Neuronal stem cell (in vitro differentiated cells): ENCODE measurements at regions not wholly inside any gene's neighbourhood (a gene's known extent, or its start where the extent isn't known, plus 50 kb on each side); places are given as distances from the start of the nearest gene placed in this dataset.

Source experiments
- DNase-seq: peaks from one replicate; pipeline ENCODE4 v3.0.0-alpha.2; 2013; ENCODE audit warnings: low spot score
- H2AFZ ChIP-seq: one replicate; pipeline ENCODE4 v1.6.1; 2013; ENCODE audit warnings: mild to moderate bottlenecking, low read length, inconsistent platforms
- H2AK5ac ChIP-seq: 2 replicates; pipeline ENCODE4 v1.6.1; 2013; ENCODE audit warnings: low read depth, mild to moderate bottlenecking, inconsistent platforms, low read length, moderate library complexity, mixed read lengths
- H2BK120ac ChIP-seq: 2 replicates; pipeline ENCODE4 v1.6.1; 2013; ENCODE audit warnings: low read depth, mild to moderate bottlenecking, inconsistent platforms, low read length, moderate library complexity, mixed read lengths
- H2BK12ac ChIP-seq: one replicate; pipeline ENCODE4 v1.6.1; 2013; ENCODE audit warnings: low read length, inconsistent platforms
- H2BK15ac ChIP-seq: 2 replicates; pipeline ENCODE4 v1.6.1; 2013; ENCODE audit warnings: mild to moderate bottlenecking, low read length, inconsistent platforms, mixed read lengths
- H2BK5ac ChIP-seq: one replicate; pipeline ENCODE4 v1.6.1; 2013; ENCODE audit warnings: inconsistent platforms, mild to moderate bottlenecking, low read length, moderate library complexity
- H3K14ac ChIP-seq: one replicate; pipeline ENCODE4 v1.6.1; 2013; ENCODE audit warnings: low read length, inconsistent platforms
- H3K18ac ChIP-seq: 2 replicates; pipeline ENCODE4 v1.6.1; 2013; ENCODE audit warnings: low read length, inconsistent platforms
- H3K23ac ChIP-seq: 2 replicates; pipeline ENCODE4 v1.6.1; 2013; ENCODE audit warnings: low read depth, mild to moderate bottlenecking, mixed read lengths, low read length, inconsistent platforms; ENCODE audit not compliant: poor library complexity
- H3K27ac ChIP-seq: replicated peaks from 3 replicates; pipeline ENCODE4 v1.5.1; 2013; ENCODE audit warnings: low read length, inconsistent platforms
- H3K27me3 ChIP-seq, 3 experiments: 2 replicates each; pipeline ENCODE4 v1.6.1; 2013; ENCODE audit warnings: low read length in 3 of 3, mild to moderate bottlenecking in 2 of 3, inconsistent platforms in 1 of 3, low read depth in 1 of 3, mixed read lengths in 1 of 3, moderate library complexity in 1 of 3; ENCODE audit not compliant: control insufficient read depth in 3 of 3, insufficient read depth in 3 of 3
- H3K36me3 ChIP-seq, 2 donors: replicated peaks in 1 of 2; 2 replicates each; pipeline ENCODE4 v1.6.1; 2013; ENCODE audit warnings: low read length in 2 of 2; ENCODE audit not compliant: control insufficient read depth in 2 of 2, insufficient read depth in 2 of 2
- H3K4ac ChIP-seq: 2 replicates; pipeline ENCODE4 v1.6.1; 2013; ENCODE audit warnings: inconsistent platforms, mild to moderate bottlenecking, low read length, moderate library complexity
- H3K4me1 ChIP-seq, 2 donors: 1 replicate in 1 of 2; 2 replicates in 1 of 2; pipeline ENCODE4 v1.6.1; 2013; ENCODE audit warnings: low read length in 2 of 2, low read depth in 1 of 2; ENCODE audit not compliant: control insufficient read depth in 2 of 2, insufficient read depth in 1 of 2
- H3K4me2 ChIP-seq: one replicate; pipeline ENCODE4 v1.6.1; 2013; ENCODE audit warnings: mild to moderate bottlenecking, low read length, inconsistent platforms; ENCODE audit not compliant: insufficient read depth, poor library complexity, severe bottlenecking
- H3K4me3 ChIP-seq, 2 donors: 2 replicates each; pipeline ENCODE4 v1.5.1; 2013; ENCODE audit warnings: low read length in 2 of 2, mild to moderate bottlenecking in 2 of 2, inconsistent platforms in 1 of 2, moderate library complexity in 1 of 2
- H3K79me1 ChIP-seq: one replicate; pipeline ENCODE4 v1.6.1; 2013; ENCODE audit warnings: low read depth, mild to moderate bottlenecking, inconsistent platforms, low read length, moderate library complexity
- H3K9ac ChIP-seq: one replicate; pipeline ENCODE4 v1.6.1; 2013; ENCODE audit warnings: mild to moderate bottlenecking, low read depth, low read length, inconsistent platforms; ENCODE audit not compliant: poor library complexity
- H3K9me3 ChIP-seq, 2 donors: replicated peaks in 1 of 2; 2 replicates each; pipeline versions ENCODE3 to v1.6.1; 2013; ENCODE audit warnings: low read length in 2 of 2, mild to moderate bottlenecking in 2 of 2, inconsistent platforms in 1 of 2, low read depth in 1 of 2, mixed read lengths in 1 of 2, moderate library complexity in 1 of 2; ENCODE audit not compliant: control insufficient read depth in 2 of 2, insufficient read depth in 1 of 2
- H4K8ac ChIP-seq: one replicate; pipeline ENCODE4 v1.6.1; 2013; ENCODE audit warnings: low read depth, mild to moderate bottlenecking, inconsistent platforms, low read length, moderate library complexity
- H4K91ac ChIP-seq: one replicate; pipeline ENCODE4 v1.6.1; 2013; ENCODE audit warnings: low read length, low read depth, mild to moderate bottlenecking, inconsistent platforms; ENCODE audit not compliant: poor library complexity
- WGBS, 2 donors: extraction: QIAGEN DNeasy Blood & Tissue Kit; methylation state at CpG; one replicate each; pipeline ENCODE4 v1.1.7; 2013; ENCODE audit warnings: missing lambda C conversion rate in 2 of 2, mixed read lengths in 1 of 2; ENCODE audit not compliant: insufficient read length in 2 of 2, insufficient replicate concordance in 1 of 2; ENCODE audit errors: extremely low coverage in 2 of 2; 5-methylcytosine and 5-hydroxymethylcytosine counted together

DNA sequence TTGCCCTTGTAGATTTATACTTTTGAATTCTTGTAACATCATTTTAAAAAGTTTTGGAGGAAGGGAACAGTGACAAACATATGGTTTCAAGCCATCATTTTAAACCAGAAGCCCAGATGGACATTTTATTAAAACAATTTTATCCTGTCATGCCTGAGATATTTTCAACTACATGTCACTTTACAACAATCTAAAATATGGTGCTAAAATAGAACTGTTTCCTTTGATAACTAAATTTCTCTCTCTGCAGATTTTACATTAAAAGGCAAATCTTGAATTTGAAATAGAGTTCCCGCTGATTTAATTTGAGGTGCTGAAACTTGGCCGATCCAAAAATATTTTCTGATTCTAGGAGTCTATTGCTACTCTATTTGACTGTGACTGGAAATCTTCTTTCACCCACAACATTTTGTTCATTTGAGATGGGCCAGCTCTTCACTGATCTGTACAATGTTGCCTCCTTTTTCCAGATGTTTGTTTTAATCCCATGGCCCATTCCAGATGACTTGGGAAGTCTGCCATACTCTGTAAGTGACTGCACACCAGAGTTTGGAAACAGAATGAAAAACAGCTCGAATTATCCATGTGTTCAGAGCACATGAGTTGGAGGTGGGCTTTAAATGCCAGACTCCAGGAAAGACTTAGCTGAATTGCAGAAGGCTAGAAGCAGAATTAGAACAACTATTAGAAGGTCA lies 402.5 kb downstream of the TMEM135 start:
- H3K4me1 ChIP-seq, result no peaks in the 10 kb centered on the region

DNA sequence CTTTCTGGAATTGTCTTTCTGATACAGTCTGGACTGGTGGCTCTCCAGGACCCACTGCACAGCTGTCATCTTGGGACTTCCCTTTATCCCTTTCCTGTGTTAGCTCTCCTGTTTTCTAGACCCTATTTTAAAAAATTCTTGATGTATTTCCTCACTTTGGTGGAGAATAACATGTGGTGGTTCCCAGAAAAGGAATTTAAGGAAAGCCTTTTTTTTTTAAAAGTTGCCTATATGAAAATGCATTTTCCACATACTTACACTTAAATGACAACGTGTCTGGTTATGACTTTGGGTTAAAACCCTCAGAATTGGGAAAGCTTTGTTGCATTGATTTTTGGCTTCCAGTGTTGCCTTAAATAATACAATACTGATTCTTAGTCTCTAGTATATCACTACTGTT lies 400.7 kb downstream of the TMEM135 start:
- Histone ChIP-seq H2BK12ac (no peak overlapping the region), H3K4ac (no peak overlapping the region), H2BK15ac (no peak overlapping the region), H3K18ac (no peak overlapping the region), H3K9ac (no peak overlapping the region), H3K23ac (no peak overlapping the region), H3K4me3 (no peak overlapping the region), H3K14ac (no peak overlapping the region), H3K36me3 (no peaks in the 10 kb centered on the region), H2AK5ac (no peak overlapping the region), H4K91ac (no peak overlapping the region), H4K8ac (no peak overlapping the region), H2BK120ac (no peak overlapping the region), H3K27ac (no peak overlapping the region), H2BK5ac (no peak overlapping the region), H3K4me1 (no peaks in the 10 kb centered on the region), H2AFZ (no peak overlapping the region), H3K27me3 (no peaks in the 10 kb centered on the region), H3K79me1 (no peaks in the 10 kb centered on the region), H3K4me2 (no peak overlapping the region), H3K9me3 (no peaks in the 10 kb centered on the region)
- no CpG with 5 or more reads among the region's 1 CpG for WGBS, 2 donors
- no peak for DNase-seq

More for the DNA sequence above, 402.5 kb downstream of the TMEM135 start:
- Histone ChIP-seq H3K4me3 (no peak overlapping the region), H3K4ac (no peak overlapping the region), H2AK5ac (no peak overlapping the region), H2AFZ (no peak overlapping the region), H3K9me3 (no peaks in the 10 kb centered on the region), H3K18ac (no peak overlapping the region), H3K79me1 (no peaks in the 10 kb centered on the region), H3K4me2 (no peak overlapping the region), H3K27ac (no peak overlapping the region), H2BK120ac (no peak overlapping the region), H4K8ac (no peak overlapping the region), H3K36me3 (no peaks in the 10 kb centered on the region), H4K91ac (no peak overlapping the region), H2BK12ac (no peak overlapping the region), H3K27me3 (no peaks in the 10 kb centered on the region), H3K9ac (no peak overlapping the region), H2BK5ac (no peak overlapping the region), H3K23ac (no peak overlapping the region), H2BK15ac (no peak overlapping the region), H3K14ac (no peak overlapping the region)
- WGBS, 2 donors, result no CpG with 5 or more reads among the region's 3 CpGs
- no peak for DNase-seq

DNA sequence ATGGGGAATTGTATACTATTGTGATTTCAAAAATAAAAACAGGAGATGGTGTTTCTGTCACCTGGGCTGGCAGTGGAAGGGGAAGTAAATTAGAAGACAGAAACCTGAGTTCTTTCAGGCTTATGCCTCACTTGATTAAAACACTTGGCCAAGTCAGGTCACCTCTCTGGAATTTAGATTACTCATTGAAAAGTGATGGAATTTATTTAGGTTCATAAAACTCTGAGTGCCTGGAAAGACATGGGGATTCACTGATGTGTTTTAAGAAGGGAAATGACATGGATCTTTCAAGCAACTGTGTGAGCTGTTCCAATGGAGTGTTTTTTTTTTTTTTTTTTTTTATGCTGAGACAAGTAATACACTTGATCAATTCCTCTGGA lies 400.1 kb downstream of the TMEM135 start:
- H2BK15ac ChIP-seq, result no peak overlapping the region
- no peaks in the 10 kb centered on the region for H3K9me3 ChIP-seq
- no peak overlapping the region for H2BK12ac ChIP-seq
- peaks cover 0 to 2% of the 10 kb centered on the region in 2 donors for H3K4me1 ChIP-seq
- no peak overlapping the region for H3K4me2 ChIP-seq
- no peak overlapping the region for H3K27ac ChIP-seq
- H3K23ac ChIP-seq, result no peak overlapping the region
- H3K27me3 ChIP-seq, result no peaks in the 10 kb centered on the region
- H2BK120ac ChIP-seq, result no peak overlapping the region
- H2AFZ ChIP-seq, result no peak overlapping the region
- H3K4me3 ChIP-seq, result no peak overlapping the region
- H3K14ac ChIP-seq, result no peak overlapping the region
- H2AK5ac ChIP-seq, result no peak overlapping the region
- no peak overlapping the region for H3K18ac ChIP-seq
- no peak for DNase-seq
- H3K79me1 ChIP-seq, result no peaks in the 10 kb centered on the region
- H4K91ac ChIP-seq, result no peak overlapping the region
- H3K36me3 ChIP-seq, result no peaks in the 10 kb centered on the region
- H4K8ac ChIP-seq, result no peak overlapping the region
- no peak overlapping the region for H3K9ac ChIP-seq
- H3K4ac ChIP-seq, result no peak overlapping the region
- no peak overlapping the region for H2BK5ac ChIP-seq

DNA sequence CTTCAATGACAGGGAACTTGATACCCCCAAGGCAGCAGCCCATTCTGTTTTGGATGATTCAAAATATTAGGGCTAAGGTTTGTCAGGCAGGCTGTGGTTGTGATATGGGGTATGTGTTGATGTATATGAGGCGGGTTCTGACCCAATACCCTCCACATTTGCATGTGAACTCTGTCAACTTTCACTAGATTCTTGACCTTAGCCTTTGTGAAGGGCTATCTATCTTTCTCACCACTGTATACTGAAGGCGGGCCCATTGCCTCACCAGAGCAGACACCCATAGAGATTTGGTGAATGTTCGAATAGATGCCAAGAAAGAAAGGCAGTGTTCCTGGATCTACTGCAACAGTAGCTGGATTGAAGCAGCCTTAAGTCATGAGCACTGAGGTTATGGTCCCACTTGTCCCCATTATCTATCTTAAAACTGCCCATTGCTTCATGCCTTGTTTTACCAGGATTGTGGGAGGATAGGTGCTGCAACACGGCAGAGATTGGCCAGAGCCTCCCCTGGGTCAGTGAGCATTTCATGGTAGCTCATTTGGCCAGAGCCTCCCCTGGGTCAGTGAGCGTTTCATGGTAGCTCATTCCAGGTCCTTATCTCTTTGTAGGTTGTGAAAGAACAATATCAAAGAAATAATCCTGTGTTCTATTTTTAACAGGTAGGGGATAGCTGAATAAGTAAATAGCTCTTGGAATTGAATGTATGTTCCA lies 399.6 kb downstream of the TMEM135 start:
- no peak overlapping the region for H2BK12ac ChIP-seq
- no peak overlapping the region for H2BK15ac ChIP-seq
- H3K14ac ChIP-seq, result no peak overlapping the region
- H3K4me2 ChIP-seq, result no peak overlapping the region
- H3K9ac ChIP-seq, result no peak overlapping the region
- H2AFZ ChIP-seq, result no peak overlapping the region
- no peak overlapping the region for H2AK5ac ChIP-seq
- H4K91ac ChIP-seq, result no peak overlapping the region
- no peak overlapping the region for H3K4ac ChIP-seq
- no peaks in the 10 kb centered on the region for H3K27me3 ChIP-seq
- H2BK5ac ChIP-seq, result no peak overlapping the region
- no peak for DNase-seq
- no peak overlapping the region for H2BK120ac ChIP-seq
- H3K36me3 ChIP-seq, result no peaks in the 10 kb centered on the region
- H3K18ac ChIP-seq, result no peak overlapping the region
- H4K8ac ChIP-seq, result no peak overlapping the region
- no peak overlapping the region for H3K27ac ChIP-seq
- no peak overlapping the region for H3K23ac ChIP-seq
- H3K79me1 ChIP-seq, result no peaks in the 10 kb centered on the region
- peaks cover 0 to 2% of the 10 kb centered on the region in 2 donors for H3K4me1 ChIP-seq
- no CpG with 5 or more reads among the region's 5 CpGs for WGBS, 2 donors
- H3K4me3 ChIP-seq, result no peak overlapping the region
- no peaks in the 10 kb centered on the region for H3K9me3 ChIP-seq
